ENCODE measurements at regions not wholly inside any gene's neighbourhood (a gene's known extent, or its start where the extent isn't known, plus 50 kb on each side); places are given as distances from the start of the nearest gene placed in this dataset.

- DNase-seq (ENCODE audit: low read depth in 1 of 2, low spot score in 1 of 2), result no peak
- Histone ChIP-seq H3K27me3 (ENCODE audit: insufficient read depth, poor library complexity, severe bottlenecking) (no peaks in the 10 kb centered on the region), H3K4me3 (replicated peaks; ENCODE audit: insufficient read depth, low read length) (no peak overlapping the region), H3K27ac (replicated peaks) (no peak overlapping the region)
- TF ChIP-seq REST (IDR thresholded peaks at IDR 0.05; ENCODE audit: insufficient replicate concordance, low read depth), result no peak
- no peak for TF ChIP-seq SPI1 (IDR thresholded peaks at IDR 0.05; ENCODE audit: borderline replicate concordance, low read depth)
- TF ChIP-seq CTCF (IDR thresholded peaks at IDR 0.05; ENCODE audit: insufficient read depth, low read length), result no peak
- no peak for TF ChIP-seq POLR2AphosphoS5 (IDR thresholded peaks at IDR 0.05; ENCODE audit: low read depth)
- no peak for TF ChIP-seq GABPA (IDR thresholded peaks at IDR 0.05; ENCODE audit: low read depth)
These were observed 54.1 kb upstream of the MNS1 start for GRCh38 chr15:56519000-56519399.
